ENCODE measurements at regions not wholly inside any gene's neighbourhood (a gene's known extent, or its start where the extent isn't known, plus 50 kb on each side); places are given as distances from the start of the nearest gene placed in this dataset.

- FAIRE-seq, result no peak
- no peak overlapping the region for H3K9ac ChIP-seq (ENCODE audit: low read length in 3 of 3)
- H3K9me3 ChIP-seq (ENCODE audit: control insufficient read depth in 2 of 3, insufficient read depth in 1 of 3, low read length in 3 of 3), result no peaks in the 10 kb centered on the region
- H3K27ac ChIP-seq (ENCODE audit: low read depth in 2 of 2, low read length in 2 of 2), result no peak overlapping the region
- no peaks in the 10 kb centered on the region for H3K27me3 ChIP-seq (ENCODE audit: control insufficient read depth, insufficient read depth, low read length)
- DNase-seq, result no peak
- no peak overlapping the region for H3K4me3 ChIP-seq (ENCODE audit: low read length in 3 of 3)
- TF ChIP-seq, protein P1, sequence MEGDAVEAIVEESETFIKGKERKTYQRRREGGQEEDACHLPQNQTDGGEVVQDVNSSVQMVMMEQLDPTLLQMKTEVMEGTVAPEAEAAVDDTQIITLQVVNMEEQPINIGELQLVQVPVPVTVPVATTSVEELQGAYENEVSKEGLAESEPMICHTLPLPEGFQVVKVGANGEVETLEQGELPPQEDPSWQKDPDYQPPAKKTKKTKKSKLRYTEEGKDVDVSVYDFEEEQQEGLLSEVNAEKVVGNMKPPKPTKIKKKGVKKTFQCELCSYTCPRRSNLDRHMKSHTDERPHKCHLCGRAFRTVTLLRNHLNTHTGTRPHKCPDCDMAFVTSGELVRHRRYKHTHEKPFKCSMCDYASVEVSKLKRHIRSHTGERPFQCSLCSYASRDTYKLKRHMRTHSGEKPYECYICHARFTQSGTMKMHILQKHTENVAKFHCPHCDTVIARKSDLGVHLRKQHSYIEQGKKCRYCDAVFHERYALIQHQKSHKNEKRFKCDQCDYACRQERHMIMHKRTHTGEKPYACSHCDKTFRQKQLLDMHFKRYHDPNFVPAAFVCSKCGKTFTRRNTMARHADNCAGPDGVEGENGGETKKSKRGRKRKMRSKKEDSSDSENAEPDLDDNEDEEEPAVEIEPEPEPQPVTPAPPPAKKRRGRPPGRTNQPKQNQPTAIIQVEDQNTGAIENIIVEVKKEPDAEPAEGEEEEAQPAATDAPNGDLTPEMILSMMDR (IDR thresholded peaks at IDR 0.05; ENCODE audit: borderline replicate concordance, extremely low read depth, insufficient read depth), result no peak
- intact Hi-C loops (cut with DNase I), result no loop called here
- H3K36me3 ChIP-seq (ENCODE audit: control insufficient read depth in 2 of 3, insufficient read depth in 3 of 3, low read length in 3 of 3), result no peaks in the 10 kb centered on the region
- no peaks in the 10 kb centered on the region for H3K4me1 ChIP-seq (ENCODE audit: control insufficient read depth in 2 of 3, insufficient read depth in 2 of 3, low read depth in 1 of 3, low read length in 3 of 3)
Measured at GRCh38 chr2:185475914-185476313, 262.7 kb upstream of the FSIP2 start.

DNA sequence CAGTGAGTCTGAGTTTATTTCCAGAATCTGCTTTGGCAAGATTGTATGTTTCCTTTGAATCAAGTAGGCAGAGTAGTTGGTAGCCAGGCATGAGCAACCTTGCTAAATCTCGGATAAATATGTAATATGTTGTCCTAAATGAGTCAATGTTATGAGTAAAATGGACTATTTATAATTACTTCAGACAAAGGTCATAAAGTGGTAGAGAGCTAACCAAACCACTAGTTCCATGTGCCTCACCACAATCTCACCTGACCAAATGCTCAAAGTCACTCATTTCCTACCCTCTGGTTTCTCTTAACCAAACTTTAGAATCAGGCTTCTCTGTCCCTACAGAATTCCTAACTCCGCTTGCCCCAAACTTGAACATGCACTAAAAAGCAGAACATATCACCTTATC, 261.2 kb upstream of the FSIP2 start:
- intact Hi-C loops (cut with DNase I), result no loop called here
- TF ChIP-seq, protein P1 (IDR thresholded peaks at IDR 0.05; ENCODE audit: borderline replicate concordance, extremely low read depth, insufficient read depth), result no peak
- H3K27ac ChIP-seq (ENCODE audit: low read depth in 2 of 2, low read length in 2 of 2), result no peak overlapping the region
- H3K4me3 ChIP-seq (ENCODE audit: low read length in 3 of 3), result no peak overlapping the region
- no peaks in the 10 kb centered on the region for H3K27me3 ChIP-seq (ENCODE audit: control insufficient read depth, insufficient read depth, low read length)
- H3K9me3 ChIP-seq (ENCODE audit: control insufficient read depth in 2 of 3, insufficient read depth in 1 of 3, low read length in 3 of 3), result no peaks in the 10 kb centered on the region
- H3K4me1 ChIP-seq (ENCODE audit: control insufficient read depth in 2 of 3, insufficient read depth in 2 of 3, low read depth in 1 of 3, low read length in 3 of 3), result no peaks in the 10 kb centered on the region
- no peak for FAIRE-seq
- DNase-seq, result no peak
- no peaks in the 10 kb centered on the region for H3K36me3 ChIP-seq (ENCODE audit: control insufficient read depth in 2 of 3, insufficient read depth in 3 of 3, low read length in 3 of 3)
- no peak overlapping the region for H3K9ac ChIP-seq (ENCODE audit: low read length in 3 of 3)

DNA sequence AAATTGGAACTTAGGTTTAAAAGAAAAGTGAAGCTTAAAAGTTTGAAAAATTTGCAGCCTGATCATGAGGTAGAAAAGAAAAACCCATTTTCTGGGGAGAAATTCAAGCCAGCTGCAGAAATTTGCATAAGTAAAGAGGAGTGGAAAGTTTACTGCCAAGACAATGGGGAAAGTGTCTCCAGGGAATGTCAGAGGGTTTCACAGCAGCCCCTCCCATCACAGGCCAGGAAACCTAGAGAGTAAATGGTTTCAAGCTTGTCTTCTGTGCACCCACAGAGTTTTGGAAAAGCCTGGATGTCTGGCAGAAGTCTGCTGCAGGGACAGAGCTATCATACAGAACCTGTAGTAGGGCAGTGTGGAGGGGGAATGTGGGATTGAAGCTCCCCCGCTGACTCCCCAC, 254.0 kb upstream of the FSIP2 start:
- FAIRE-seq (no peak), DNase-seq (no peak)
- Histone ChIP-seq H3K4me1 (ENCODE audit: control insufficient read depth in 2 of 3, insufficient read depth in 2 of 3, low read depth in 1 of 3, low read length in 3 of 3) (no peaks in the 10 kb centered on the region), H3K9ac (ENCODE audit: low read length in 3 of 3) (no peak overlapping the region), H3K9me3 (ENCODE audit: control insufficient read depth in 2 of 3, insufficient read depth in 1 of 3, low read length in 3 of 3) (no peaks in the 10 kb centered on the region), H3K36me3 (ENCODE audit: control insufficient read depth in 2 of 3, insufficient read depth in 3 of 3, low read length in 3 of 3) (no peaks in the 10 kb centered on the region), H3K4me3 (ENCODE audit: low read length in 3 of 3) (no peak overlapping the region), H3K27me3 (ENCODE audit: control insufficient read depth, insufficient read depth, low read length) (no peaks in the 10 kb centered on the region), H3K27ac (ENCODE audit: low read depth in 2 of 2, low read length in 2 of 2) (no peak overlapping the region)
- intact Hi-C loops (cut with DNase I), result no loop called here
- TF ChIP-seq, protein P1 (IDR thresholded peaks at IDR 0.05; ENCODE audit: borderline replicate concordance, extremely low read depth, insufficient read depth), result no peak

DNA sequence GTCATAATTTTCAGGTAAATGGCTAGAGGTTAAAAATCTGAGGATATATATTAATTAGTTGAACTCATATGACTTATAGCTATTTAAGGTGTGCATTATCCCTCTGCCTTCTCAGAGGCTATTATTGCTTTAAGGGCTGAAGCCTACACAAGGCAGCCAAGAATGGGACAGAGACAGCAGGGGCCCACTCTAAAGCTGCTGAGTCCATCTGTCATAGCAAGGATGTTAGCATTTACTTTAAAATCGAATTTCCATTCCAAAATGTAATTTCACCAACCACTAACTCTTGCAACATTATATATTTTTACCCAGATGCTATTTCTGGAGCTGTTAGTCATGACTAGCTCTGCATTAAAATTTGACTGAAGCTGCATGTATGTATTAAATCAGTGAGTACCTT, 236.3 kb upstream of the FSIP2 start:
- Histone ChIP-seq H3K4me1 (ENCODE audit: control insufficient read depth in 2 of 3, insufficient read depth in 2 of 3, low read depth in 1 of 3, low read length in 3 of 3) (no peaks in the 10 kb centered on the region), H3K27ac (ENCODE audit: low read depth in 2 of 2, low read length in 2 of 2) (no peak overlapping the region), H3K9me3 (ENCODE audit: control insufficient read depth in 2 of 3, insufficient read depth in 1 of 3, low read length in 3 of 3) (peaks cover 0 to 13% (median 0%) of the 10 kb centered on the region in 3 donors), H3K36me3 (ENCODE audit: control insufficient read depth in 2 of 3, insufficient read depth in 3 of 3, low read length in 3 of 3) (no peaks in the 10 kb centered on the region), H3K9ac (ENCODE audit: low read length in 3 of 3) (no peak overlapping the region), H3K4me3 (ENCODE audit: low read length in 3 of 3) (no peak overlapping the region), H3K27me3 (ENCODE audit: control insufficient read depth, insufficient read depth, low read length) (no peaks in the 10 kb centered on the region)
- TF ChIP-seq, protein P1 (IDR thresholded peaks at IDR 0.05; ENCODE audit: borderline replicate concordance, extremely low read depth, insufficient read depth), result no peak
- FAIRE-seq (no peak), DNase-seq (no peak)
- intact Hi-C loops (cut with DNase I), result no loop called here

Measured in kidney (tissue), 13 donors.